Lung (tissue), 11 donors: ENCODE measurements at regions not wholly inside any gene's neighbourhood (a gene's known extent, or its start where the extent isn't known, plus 50 kb on each side); places are given as distances from the start of the nearest gene placed in this dataset.

Experiments used
- ATAC-seq: fragments of 200-7000 bp; cut with Tn5 transposase; one replicate; pipeline ENCODE4 v1.9.1; 2020; ENCODE audit warnings: moderate number of reproducible peaks; ENCODE audit not compliant: insufficient read depth, low FRiP score
- DNase-seq, 3 donors: peaks; one replicate each; pipeline ENCODE4 v3.0.0-alpha.2; 2013 to 2017
- H3K27ac ChIP-seq, 2 donors: one replicate each; pipeline ENCODE4 v1.5.1; 2013; ENCODE audit warnings: mild to moderate bottlenecking in 2 of 2, moderate library complexity in 2 of 2, control low read depth in 1 of 2, inconsistent platforms in 1 of 2, low read depth in 1 of 2, low read length in 1 of 2
- H3K27me3 ChIP-seq, 3 donors: one replicate each; pipeline ENCODE4 v1.5.1; 2013; ENCODE audit warnings: low read length in 2 of 3; ENCODE audit not compliant: control insufficient read depth in 3 of 3, insufficient read depth in 3 of 3
- H3K36me3 ChIP-seq, 4 donors: one replicate each; pipeline ENCODE4 v1.5.1; 2013; ENCODE audit warnings: low read length in 4 of 4, mild to moderate bottlenecking in 1 of 4, moderate library complexity in 1 of 4; ENCODE audit not compliant: control insufficient read depth in 4 of 4, insufficient read depth in 4 of 4
- H3K4me1 ChIP-seq, 5 donors: one replicate each; pipeline ENCODE4 v1.5.1; 2013; ENCODE audit warnings: low read length in 5 of 5, mild to moderate bottlenecking in 2 of 5, moderate library complexity in 1 of 5; ENCODE audit not compliant: control insufficient read depth in 5 of 5, insufficient read depth in 5 of 5
- H3K4me3 ChIP-seq: one replicate; pipeline ENCODE4 v1.5.1; 2013; ENCODE audit warnings: mild to moderate bottlenecking, control low read depth, moderate library complexity
- H3K9ac ChIP-seq, 2 donors: one replicate each; pipeline ENCODE4 v1.5.1; 2013; ENCODE audit warnings: low read length in 2 of 2, control low read depth in 1 of 2; ENCODE audit not compliant: insufficient read depth in 1 of 2
- H3K9me3 ChIP-seq, 4 donors: one replicate each; pipeline ENCODE4 v1.5.1; 2013; ENCODE audit warnings: low read length in 3 of 4, mild to moderate bottlenecking in 1 of 4, moderate library complexity in 1 of 4; ENCODE audit not compliant: control insufficient read depth in 4 of 4, insufficient read depth in 3 of 4
- CTCF ChIP-seq: IDR thresholded peaks from 2 replicates; pipeline ENCODE4 v1.5.1; 2012; ENCODE audit warnings: mild to moderate bottlenecking; ENCODE audit errors: control extremely low read depth, extremely low read depth
- WGBS, 2 donors: extraction: QIAGEN DNeasy Blood & Tissue Kit; methylation state at CpG; one replicate each; pipeline ENCODE4 v1.1.7; 2013; 5-methylcytosine and 5-hydroxymethylcytosine counted together
- donor health status: control.
- donor health status: control.
- donor health status: Bipolar disorder and iron deficiency.
- donor health status: healthy.
- donor health status: DM: yes; HTN: yes; CAD: no.

- H3K4me3 ChIP-seq, result no peak overlapping the region
- DNase-seq, result no peak
- no peaks in the 10 kb centered on the region for H3K4me1 ChIP-seq
- H3K36me3 ChIP-seq, result no peaks in the 10 kb centered on the region
- H3K27ac ChIP-seq, result no peak overlapping the region
- ATAC-seq, result no peak
- WGBS, 2 donors, result 65 to 68% methylated on average over 1 of the region's 1 CpG
- no peak for TF ChIP-seq CTCF
- no peak overlapping the region for H3K9ac ChIP-seq
- no peaks in the 10 kb centered on the region for H3K27me3 ChIP-seq
- H3K9me3 ChIP-seq, result no peaks in the 10 kb centered on the region
Observed at GRCh38 chr12:23340351-23340750, 609.1 kb downstream of the SOX5 start.

- no peak overlapping the region for H3K27ac ChIP-seq
- no peaks in the 10 kb centered on the region for H3K4me1 ChIP-seq
- H3K27me3 ChIP-seq, result no peaks in the 10 kb centered on the region
- no peak overlapping the region for H3K9ac ChIP-seq
- TF ChIP-seq CTCF, result no peak
- H3K36me3 ChIP-seq, result no peaks in the 10 kb centered on the region
- ATAC-seq, result no peak
- no peak overlapping the region for H3K4me3 ChIP-seq
- no peaks in the 10 kb centered on the region for H3K9me3 ChIP-seq
- WGBS, 2 donors, result 86 to 90% methylated on average over 1 of the region's 1 CpG
- no peak for DNase-seq
Observed at GRCh38 chr12:23342407-23342806, 607.1 kb downstream of the SOX5 start.

- no peak overlapping the region for H3K4me3 ChIP-seq
- WGBS, 2 donors, result 68 to 72% methylated on average over 3 of the region's 3 CpGs
Observed at GRCh38 chr12:23349564-23349963, 599.9 kb downstream of the SOX5 start.

More at GRCh38 chr12:23349564-23349963, 599.9 kb downstream of the SOX5 start:
- no peak for ATAC-seq
- Histone ChIP-seq H3K27ac (no peak overlapping the region), H3K9ac (no peak overlapping the region), H3K27me3 (no peaks in the 10 kb centered on the region), H3K4me1 (no peaks in the 10 kb centered on the region), H3K9me3 (no peaks in the 10 kb centered on the region), H3K36me3 (no peaks in the 10 kb centered on the region)
- DNase-seq, result no peak
- TF ChIP-seq CTCF, result no peak
